GM21717 (cell line): ENCODE measurements at regions not wholly inside any gene's neighbourhood (a gene's known extent, or its start where the extent isn't known, plus 50 kb on each side); places are given as distances from the start of the nearest gene placed in this dataset.
"Not testable (repeated sequence)": the region's sequence is repeated elsewhere in the genome, so short reads cannot be mapped to it uniquely, and the experiment has no call there.

ENCODE experiments used
- ATAC-seq: cut with Tn5 transposase; IDR thresholded peaks from one replicate; pipeline ENCODE4 v1.9.1; 2021; ENCODE audit warnings: mild to moderate bottlenecking, moderate library complexity; ENCODE audit not compliant: unreplicated experiment

DNA sequence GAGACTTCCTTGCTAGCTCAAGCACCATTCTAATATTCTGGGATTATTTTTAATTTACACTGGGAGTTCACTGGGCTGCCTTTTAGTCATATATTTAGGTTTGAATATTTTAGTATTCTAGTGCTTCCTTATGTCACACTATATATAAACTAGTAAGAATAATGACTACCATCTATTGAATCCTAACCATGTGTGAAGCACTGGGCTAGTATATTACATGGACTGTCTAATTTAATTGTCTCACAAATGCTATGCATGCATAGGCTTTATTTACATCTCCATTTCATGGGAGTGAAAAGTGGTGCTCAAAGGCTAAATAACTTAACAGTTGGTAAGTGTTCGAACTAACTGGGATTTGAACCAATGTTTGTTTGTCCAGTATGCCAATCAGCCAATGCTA, 272.4 kb downstream of the RND3 start:
- ATAC-seq, result no peak

GRCh38 chr2:150214626-150215025, 272.8 kb downstream of the RND3 start:
- ATAC-seq, result no peak

DNA sequence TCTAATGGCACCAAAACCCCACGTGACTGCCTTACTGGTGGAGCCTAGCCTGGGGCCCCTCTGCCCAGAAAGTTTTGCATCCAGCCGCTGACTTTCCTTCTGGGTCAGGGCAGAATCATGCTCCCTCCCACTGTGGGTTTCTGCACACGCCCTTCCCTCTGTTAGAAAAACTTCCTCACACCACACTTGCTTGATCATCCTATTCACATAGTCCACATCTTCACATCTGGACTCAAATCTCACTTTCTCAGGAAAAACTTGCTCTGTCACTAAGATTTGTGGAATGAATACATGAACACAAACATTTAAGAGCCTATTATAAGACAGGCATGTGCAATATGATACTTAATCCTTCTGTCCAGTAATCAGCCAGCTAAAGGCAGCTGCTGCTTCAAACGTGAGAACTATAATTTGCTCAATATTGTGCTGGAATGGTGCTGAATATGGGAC, 274.7 kb downstream of the RND3 start:
- ATAC-seq, result no peak

- no peak for ATAC-seq
These were observed 276.3 kb downstream of the RND3 start for GRCh38 chr2:150211164-150211631.

- no peak for ATAC-seq
These were observed 277.7 kb downstream of the RND3 start for GRCh38 chr2:150209746-150210145.

DNA sequence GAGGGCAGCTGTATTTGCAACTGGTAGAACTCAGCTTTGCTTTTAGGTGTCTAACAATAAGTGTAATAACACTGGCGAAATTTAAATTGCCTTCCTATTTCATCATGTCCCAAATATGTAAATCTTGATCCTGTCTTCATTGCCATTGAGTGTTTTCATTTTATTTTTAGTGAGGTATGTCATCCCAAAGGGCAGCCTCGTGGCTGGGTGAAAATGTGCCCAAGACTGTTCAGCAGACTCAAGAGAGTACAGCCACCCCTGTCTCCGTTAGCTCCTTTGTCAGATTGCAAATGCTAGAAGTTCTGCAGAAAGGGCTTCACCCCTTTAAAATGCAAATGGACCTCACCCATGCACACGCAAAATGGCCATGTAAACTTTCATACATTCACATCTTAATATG, 278.8 kb downstream of the RND3 start:
- no peak for ATAC-seq

DNA sequence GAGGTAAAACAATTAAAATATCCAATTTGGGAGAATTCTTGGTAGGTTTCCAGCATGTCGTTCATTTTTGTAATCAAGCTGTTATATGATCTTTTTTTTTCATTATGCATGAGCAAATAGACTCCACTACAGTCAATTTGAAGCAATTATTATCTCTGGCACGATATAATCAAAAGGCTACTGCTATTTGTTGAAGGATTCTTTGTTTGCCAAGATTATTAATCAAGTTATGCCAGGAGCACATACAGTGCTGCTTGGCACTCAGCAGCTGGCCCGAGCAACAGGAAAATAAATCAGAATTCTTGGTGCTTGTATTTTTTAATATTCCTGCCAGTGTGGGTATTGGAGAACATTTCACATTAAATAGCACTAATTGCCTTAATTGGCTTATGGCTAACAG, 279.5 kb downstream of the RND3 start:
- ATAC-seq, result no peak

DNA sequence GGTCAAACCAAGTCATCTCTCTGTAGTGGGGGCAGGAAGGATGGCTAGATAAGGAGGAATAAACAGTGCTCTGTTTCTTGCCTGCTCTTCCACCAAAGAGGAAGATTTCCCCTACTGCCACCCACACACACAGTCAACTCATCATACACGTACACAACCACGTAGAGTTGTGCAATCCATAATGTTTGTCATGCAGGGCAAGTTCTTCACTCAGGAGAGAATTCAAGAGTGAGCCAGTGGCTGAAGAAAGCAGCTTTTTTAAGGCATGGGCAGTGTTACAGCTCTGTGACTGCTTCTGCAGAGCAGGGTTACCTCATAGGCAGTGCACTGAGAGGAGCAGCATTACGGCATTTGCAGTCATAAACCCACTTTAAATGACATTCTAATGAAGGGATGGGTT, 283.0 kb downstream of the RND3 start:
- ATAC-seq, result no peak

GRCh38 chr2:150194816-150195215, 292.7 kb downstream of the RND3 start:
- ATAC-seq, result not testable (repeated sequence)

DNA sequence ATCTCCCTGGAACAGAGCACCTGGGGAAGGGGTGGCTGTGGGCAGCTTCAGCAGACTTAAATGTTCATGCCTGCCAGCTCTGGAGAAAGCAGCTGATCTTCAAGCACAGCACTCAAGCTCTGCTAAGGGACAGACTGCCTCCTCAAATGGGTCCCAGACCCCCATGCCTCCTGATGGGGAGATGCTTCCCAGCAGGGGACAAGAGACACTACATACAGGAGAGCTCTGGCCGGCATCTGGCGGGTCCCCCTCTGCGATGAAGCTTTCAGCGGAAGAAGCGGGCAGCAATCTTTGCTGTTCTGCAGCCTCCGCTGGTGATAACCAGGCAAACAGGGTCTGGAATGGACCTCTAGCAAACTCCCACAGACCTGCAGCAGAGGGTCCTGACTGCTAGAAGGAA, 294.8 kb downstream of the RND3 start:
- ATAC-seq, result no peak

DNA sequence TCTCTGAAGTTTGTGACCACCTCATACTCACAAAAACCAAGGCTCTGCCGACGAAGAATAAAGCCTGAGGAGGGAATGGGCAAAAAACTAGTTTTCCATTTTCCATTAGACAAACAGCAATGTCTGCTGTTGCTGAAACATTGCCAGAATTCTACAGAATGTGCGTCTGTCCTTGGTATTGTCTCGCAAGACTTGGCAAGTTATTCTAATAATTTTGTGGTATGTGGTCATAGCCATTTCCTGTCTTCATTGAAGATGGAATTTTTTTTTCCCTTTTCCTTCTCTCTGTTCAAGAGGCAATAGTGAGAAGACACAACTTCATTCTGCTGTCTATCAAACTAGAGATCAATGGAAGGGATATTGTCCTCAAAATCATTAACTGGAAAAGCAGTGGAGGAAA, 296.1 kb downstream of the RND3 start:
- no peak for ATAC-seq

- no peak for ATAC-seq
These were observed 296.9 kb downstream of the RND3 start for GRCh38 chr2:150190546-150190945.

DNA sequence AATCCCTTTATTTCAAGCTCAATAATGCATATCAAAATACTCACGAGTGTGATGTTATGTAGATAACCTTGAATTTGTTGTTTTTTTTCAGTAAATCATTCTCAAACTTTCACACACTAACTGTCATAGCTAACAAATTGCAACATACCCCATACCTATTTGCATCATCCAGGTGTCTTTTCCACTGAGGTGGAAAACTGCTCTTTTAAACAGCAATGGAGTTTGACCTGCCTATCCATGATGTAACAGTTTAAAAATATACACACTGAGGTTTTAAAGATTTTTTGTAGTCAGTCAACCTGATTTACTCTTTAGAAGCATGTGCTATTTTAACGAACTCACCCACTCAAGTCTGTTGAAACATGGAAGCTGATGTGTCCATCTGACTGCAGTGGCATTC, 298.7 kb downstream of the RND3 start:
- ATAC-seq, result no peak

GRCh38 chr2:150188177-150188576, 299.3 kb downstream of the RND3 start:
- no peak for ATAC-seq

DNA sequence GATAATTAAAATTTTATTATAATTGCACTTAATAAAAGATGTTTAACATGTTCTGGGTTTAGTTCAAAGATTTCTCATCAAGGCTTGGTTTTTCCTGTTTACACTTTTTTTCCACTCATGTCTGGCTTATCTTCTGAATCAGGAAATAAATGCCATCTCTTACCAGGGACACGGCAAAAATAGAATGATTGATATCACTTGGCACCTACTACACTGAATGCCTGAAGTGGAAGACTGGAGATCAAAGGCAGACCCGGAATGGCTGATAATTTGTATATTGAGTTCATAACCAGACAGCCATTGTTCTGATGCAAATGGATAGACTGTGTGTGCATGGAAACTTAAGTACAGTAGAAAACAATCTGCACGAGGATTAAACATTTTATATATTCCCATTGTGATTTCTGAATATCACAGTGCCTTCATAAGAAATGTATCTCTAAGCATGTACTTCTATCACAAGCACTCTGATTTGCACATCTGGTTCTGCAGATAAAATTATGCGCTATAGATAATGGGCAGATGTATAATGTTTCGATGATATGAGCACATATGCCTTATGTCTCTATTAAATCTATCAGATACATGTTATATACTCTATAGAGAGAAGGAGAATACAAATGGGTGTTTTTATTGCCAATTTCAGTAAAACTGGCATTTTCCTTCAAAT, 304.8 kb downstream of the RND3 start:
- ATAC-seq, result no peak

GRCh38 chr2:150178591-150178990, 308.9 kb downstream of the RND3 start:
- no peak for ATAC-seq

DNA sequence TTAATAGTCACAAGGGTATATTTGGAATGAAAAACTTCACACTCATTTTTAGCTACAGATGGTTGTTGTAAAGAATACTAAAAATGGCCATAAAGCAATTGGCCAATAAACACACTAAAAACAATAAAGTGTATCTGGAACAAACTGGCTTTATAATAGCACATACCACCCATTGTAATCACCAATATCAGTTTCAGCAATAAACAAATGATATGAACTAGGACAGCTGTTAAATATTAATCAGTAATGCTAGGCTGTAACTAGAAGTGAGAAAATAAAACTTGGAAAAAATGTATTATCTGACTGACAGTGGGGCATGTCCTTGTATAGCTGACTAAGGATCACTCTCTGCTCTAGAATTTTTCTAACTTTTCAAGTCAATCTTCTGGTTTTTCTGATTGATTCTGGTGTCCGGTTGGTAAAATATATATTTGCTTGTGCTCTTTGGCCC, 312.5 kb downstream of the RND3 start:
- no peak for ATAC-seq

- no peak for ATAC-seq
These were observed 313.2 kb downstream of the RND3 start for GRCh38 chr2:150174056-150174805.

GRCh38 chr2:150171065-150171548, 316.4 kb downstream of the RND3 start:
- ATAC-seq, result no peak

DNA sequence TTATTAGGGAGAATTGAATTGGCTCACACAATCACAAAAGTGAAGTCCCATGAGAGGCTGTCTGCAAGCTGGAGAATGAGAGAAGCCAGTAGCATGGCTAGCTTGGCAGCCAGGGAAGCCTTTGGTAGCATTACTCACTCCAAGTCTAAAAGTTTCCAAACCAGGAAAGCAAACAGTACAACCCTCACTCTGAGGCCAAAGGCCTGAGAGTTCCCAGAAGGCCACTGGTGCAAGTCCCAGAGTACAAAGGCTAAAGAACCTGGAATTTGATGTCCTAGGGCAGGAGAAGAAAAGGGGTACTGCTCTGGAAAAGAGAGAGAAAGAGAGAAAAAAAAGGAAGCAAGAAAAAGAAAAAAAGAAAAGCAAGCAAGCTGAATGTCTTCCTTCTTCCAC, 318.2 kb downstream of the RND3 start:
- no peak for ATAC-seq

- ATAC-seq, result no peak
These were observed 318.8 kb downstream of the RND3 start for GRCh38 chr2:150168595-150169236.

DNA sequence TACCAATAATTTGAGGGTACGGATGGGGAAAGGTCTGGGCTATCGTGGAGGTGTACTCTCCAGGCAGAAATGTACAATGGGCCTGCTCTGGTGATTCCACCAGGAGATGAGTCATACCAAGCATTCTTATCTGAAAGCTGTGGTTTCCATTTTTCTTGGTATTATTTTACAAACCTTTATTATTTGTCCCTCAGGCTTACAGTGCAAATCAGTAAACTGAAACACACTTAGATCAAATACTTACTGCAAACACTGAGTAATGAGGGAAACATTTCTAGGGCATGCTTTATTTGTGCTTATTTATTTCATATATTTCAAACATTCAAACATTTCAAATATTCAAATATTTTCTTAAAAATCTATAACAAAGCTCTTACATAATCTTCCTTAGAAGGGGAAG, 319.8 kb downstream of the RND3 start:
- peak; percentile 96 for ATAC-seq
